Loucy (cell line): ENCODE measurements at regions not wholly inside any gene's neighbourhood (a gene's known extent, or its start where the extent isn't known, plus 50 kb on each side); places are given as distances from the start of the nearest gene placed in this dataset.

Source experiments
- H2AFZ ChIP-seq: fragments of 200-600 bp; sonication (generic); 2 replicates; pipeline ENCODE4 v1.6.0; 2016; ENCODE audit warnings: antibody characterized with exemption, mild to moderate bottlenecking, low read length, moderate library complexity
- H3F3A ChIP-seq: fragments of 200-600 bp; 2 replicates; pipeline ENCODE4 v1.6.0; 2016; ENCODE audit warnings: antibody characterized with exemption, low read depth, mild to moderate bottlenecking
- H3K27me3 ChIP-seq: fragments of 200-600 bp; sonication (generic); 2 replicates; pipeline ENCODE4 v1.6.1; 2014; ENCODE audit warnings: low read length, mild to moderate bottlenecking; ENCODE audit not compliant: insufficient read depth, poor library complexity, severe bottlenecking
- H3K36me3 ChIP-seq: fragments of 200-600 bp; sonication (generic); 2 replicates; pipeline ENCODE4 v1.6.1; 2016; ENCODE audit warnings: low read length; ENCODE audit not compliant: insufficient read depth
- H3K4me1 ChIP-seq: fragments of 200-600 bp; sonication (generic); 2 replicates; pipeline ENCODE4 v1.5.1; 2014; ENCODE audit warnings: low read length, mild to moderate bottlenecking; ENCODE audit not compliant: insufficient read depth, poor library complexity, severe bottlenecking
- H3K4me2 ChIP-seq: fragments of 200-600 bp; sonication (generic); 2 replicates; pipeline ENCODE4 v1.6.0; 2014; ENCODE audit warnings: antibody characterized with exemption, low read length, low read depth, mild to moderate bottlenecking; ENCODE audit not compliant: poor library complexity, severe bottlenecking
- H3K4me3 ChIP-seq: fragments of 200-600 bp; sonication (generic); 2 replicates; pipeline ENCODE4 v1.5.1; 2014; ENCODE audit warnings: low read length, mild to moderate bottlenecking, mixed read lengths; ENCODE audit not compliant: poor library complexity, severe bottlenecking
- H3K79me2 ChIP-seq: fragments of 200-600 bp; sonication (generic); 2 replicates; pipeline ENCODE4 v1.6.1; 2014; ENCODE audit warnings: low read length; ENCODE audit not compliant: insufficient read depth
- H3K9ac ChIP-seq: fragments of 200-600 bp; sonication (generic); 2 replicates; pipeline ENCODE4 v1.6.0; 2014; ENCODE audit warnings: mild to moderate bottlenecking, low read depth, low read length, moderate library complexity; ENCODE audit not compliant: poor library complexity, severe bottlenecking
- H3K9me2 ChIP-seq: fragments of 200-600 bp; sonication (generic); replicated peaks from 2 replicates; pipeline ENCODE4 v1.6.1; 2016; ENCODE audit warnings: low read depth, low read length, mixed read lengths
- H3K9me3 ChIP-seq: fragments of 200-600 bp; sonication (generic); 2 replicates; pipeline ENCODE4 v1.6.1; 2014; ENCODE audit warnings: mild to moderate bottlenecking, antibody characterized with exemption, low read length, low read depth; ENCODE audit not compliant: insufficient read depth
- H4K20me1 ChIP-seq: fragments of 200-600 bp; sonication (generic); 2 replicates; pipeline ENCODE4 v1.6.0; 2014; ENCODE audit warnings: antibody characterized with exemption, low read length, mild to moderate bottlenecking; ENCODE audit not compliant: insufficient read depth, poor library complexity, severe bottlenecking
- EZH2phosphoT487 ChIP-seq: fragments of 200-600 bp; IDR thresholded peaks from 2 replicates; pipeline ENCODE4 v1.6.1; 2018; ENCODE audit warnings: antibody characterized with exemption, mild to moderate bottlenecking, moderate library complexity, borderline replicate concordance
- TF ChIP-seq, protein P1 (sequence below): fragments of 200-600 bp; sonication (generic); conservative IDR thresholded peaks from 2 replicates; pipeline ENCODE4 v1.5.1; 2014; ENCODE audit warnings: mild to moderate bottlenecking, antibody characterized with exemption, low read length

GRCh38 chr10:25682203-25682851 is 251.7 kb upstream of the MYO3A start:
- H3K4me1 ChIP-seq, result no peaks in the 10 kb centered on the region
- TF ChIP-seq, protein P1, sequence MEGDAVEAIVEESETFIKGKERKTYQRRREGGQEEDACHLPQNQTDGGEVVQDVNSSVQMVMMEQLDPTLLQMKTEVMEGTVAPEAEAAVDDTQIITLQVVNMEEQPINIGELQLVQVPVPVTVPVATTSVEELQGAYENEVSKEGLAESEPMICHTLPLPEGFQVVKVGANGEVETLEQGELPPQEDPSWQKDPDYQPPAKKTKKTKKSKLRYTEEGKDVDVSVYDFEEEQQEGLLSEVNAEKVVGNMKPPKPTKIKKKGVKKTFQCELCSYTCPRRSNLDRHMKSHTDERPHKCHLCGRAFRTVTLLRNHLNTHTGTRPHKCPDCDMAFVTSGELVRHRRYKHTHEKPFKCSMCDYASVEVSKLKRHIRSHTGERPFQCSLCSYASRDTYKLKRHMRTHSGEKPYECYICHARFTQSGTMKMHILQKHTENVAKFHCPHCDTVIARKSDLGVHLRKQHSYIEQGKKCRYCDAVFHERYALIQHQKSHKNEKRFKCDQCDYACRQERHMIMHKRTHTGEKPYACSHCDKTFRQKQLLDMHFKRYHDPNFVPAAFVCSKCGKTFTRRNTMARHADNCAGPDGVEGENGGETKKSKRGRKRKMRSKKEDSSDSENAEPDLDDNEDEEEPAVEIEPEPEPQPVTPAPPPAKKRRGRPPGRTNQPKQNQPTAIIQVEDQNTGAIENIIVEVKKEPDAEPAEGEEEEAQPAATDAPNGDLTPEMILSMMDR, result peak; percentile 29
- no peak for TF ChIP-seq EZH2phosphoT487
- H3F3A ChIP-seq, result no peaks in the 10 kb centered on the region
- H3K4me2 ChIP-seq, result no peak overlapping the region
- no peaks in the 10 kb centered on the region for H3K36me3 ChIP-seq
- H3K4me3 ChIP-seq, result no peak overlapping the region
- no peak overlapping the region for H2AFZ ChIP-seq
- no peaks in the 10 kb centered on the region for H3K9me3 ChIP-seq
- H3K27me3 ChIP-seq, result no peaks in the 10 kb centered on the region
- H4K20me1 ChIP-seq, result no peaks in the 10 kb centered on the region
- H3K9me2 ChIP-seq, result no peaks in the 10 kb centered on the region
- no peaks in the 10 kb centered on the region for H3K79me2 ChIP-seq
- no peak overlapping the region for H3K9ac ChIP-seq

DNA sequence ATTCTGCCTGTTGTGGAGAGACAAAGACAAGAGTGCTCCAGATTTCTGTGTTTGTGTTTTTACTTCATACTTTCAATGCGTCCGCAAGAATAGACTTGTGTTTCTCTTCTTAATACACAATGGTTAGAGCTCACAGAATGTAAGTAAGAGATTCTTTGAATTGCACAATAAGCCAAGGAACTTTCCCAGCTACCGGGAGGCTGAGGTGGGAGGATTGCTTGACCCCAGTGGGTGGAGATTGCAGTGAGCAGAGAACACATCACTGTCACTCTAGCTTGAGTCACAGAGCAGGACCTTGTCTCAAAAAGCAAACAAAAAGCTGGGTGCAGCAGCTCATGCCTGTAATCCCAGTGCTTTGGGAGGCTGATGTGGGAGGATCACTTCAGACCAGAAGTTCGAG is 250.7 kb upstream of the MYO3A start:
- H3F3A ChIP-seq, result no peaks in the 10 kb centered on the region
- H2AFZ ChIP-seq, result no peak overlapping the region
- H3K9me3 ChIP-seq, result no peaks in the 10 kb centered on the region
- H3K9ac ChIP-seq, result no peak overlapping the region
- H3K4me2 ChIP-seq, result no peak overlapping the region
- H3K36me3 ChIP-seq, result no peaks in the 10 kb centered on the region
- TF ChIP-seq, protein P1, result no peak
- TF ChIP-seq EZH2phosphoT487, result no peak
- H3K27me3 ChIP-seq, result no peaks in the 10 kb centered on the region
- no peaks in the 10 kb centered on the region for H3K9me2 ChIP-seq
- H3K79me2 ChIP-seq, result no peaks in the 10 kb centered on the region
- H3K4me1 ChIP-seq, result no peaks in the 10 kb centered on the region
- H4K20me1 ChIP-seq, result no peaks in the 10 kb centered on the region
- H3K4me3 ChIP-seq, result no peak overlapping the region

GRCh38 chr10:25687521-25687920 is 246.5 kb upstream of the MYO3A start:
- Histone ChIP-seq H3K4me1 (no peaks in the 10 kb centered on the region), H3F3A (no peaks in the 10 kb centered on the region), H3K4me3 (no peak overlapping the region), H3K36me3 (no peaks in the 10 kb centered on the region), H3K4me2 (no peak overlapping the region), H3K9me3 (no peaks in the 10 kb centered on the region), H4K20me1 (no peaks in the 10 kb centered on the region), H3K9ac (no peak overlapping the region), H3K9me2 (no peaks in the 10 kb centered on the region), H3K27me3 (no peaks in the 10 kb centered on the region), H3K79me2 (no peaks in the 10 kb centered on the region), H2AFZ (no peak overlapping the region)
- TF ChIP-seq EZH2phosphoT487, result no peak
- TF ChIP-seq, protein P1, result no peak
